Heart left ventricle (tissue), 16 donors: ENCODE measurements at regions not wholly inside any gene's neighbourhood (a gene's known extent, or its start where the extent isn't known, plus 50 kb on each side); places are given as distances from the start of the nearest gene placed in this dataset.

Experiments
- ATAC-seq, 4 donors: fragments of 200-7000 bp; cut with Tn5 transposase; one replicate each; pipeline ENCODE4 v1.9.1; 2020 to 2022; ENCODE audit warnings: moderate library complexity in 4 of 4, mild to moderate bottlenecking in 3 of 4, moderate number of reproducible peaks in 1 of 4
- DNase-seq, 5 donors: peaks; one replicate each; pipeline ENCODE4 v3.0.0-alpha.2; 2020
- H3K27ac ChIP-seq, 12 donors: fragments of 200-600 bp; sonication (generic) in 4 of 12; one replicate each; pipeline versions ENCODE4 v1.5.0 to v1.8.0; 2016 to 2022; ENCODE audit warnings: mild to moderate bottlenecking in 2 of 12
- H3K27me3 ChIP-seq, 9 donors: fragments of 200-600 bp; sonication (generic) in 2 of 9; one replicate each; pipeline versions ENCODE4 v1.5.1 to v1.8.0; 2016 to 2022; ENCODE audit warnings: mild to moderate bottlenecking in 3 of 9
- H3K36me3 ChIP-seq, 9 donors: fragments of 200-600 bp; sonication (generic) in 2 of 9; one replicate each; pipeline versions ENCODE4 v1.5.0 to v1.8.0; 2018 to 2022; ENCODE audit warnings: mild to moderate bottlenecking in 2 of 9
- H3K4me1 ChIP-seq, 12 donors: fragments of 200-600 bp; sonication (generic) in 4 of 12; one replicate each; pipeline versions ENCODE4 v1.5.0 to v1.8.0; 2016 to 2022; ENCODE audit warnings: mild to moderate bottlenecking in 3 of 12
- H3K4me3 ChIP-seq, 12 donors: fragments of 200-600 bp; sonication (generic) in 4 of 12; one replicate each; pipeline versions ENCODE4 v1.5.0 to v1.8.0; 2017 to 2022; ENCODE audit warnings: mild to moderate bottlenecking in 9 of 12, moderate library complexity in 4 of 12
- H3K9me3 ChIP-seq, 12 donors: fragments of 200-600 bp; sonication (generic) in 4 of 12; one replicate each; pipeline versions ENCODE4 v1.5.0 to v1.8.0; 2016 to 2022; ENCODE audit warnings: mild to moderate bottlenecking in 1 of 12
- CTCF ChIP-seq, 12 donors: fragments of 200-600 bp; sonication (generic) in 4 of 12; IDR thresholded peaks; one replicate each; pipeline versions ENCODE4 v1.5.0 to v1.8.0; 2018 to 2022; ENCODE audit warnings: antibody characterized with exemption in 12 of 12, mild to moderate bottlenecking in 5 of 12
- POLR2A ChIP-seq, 2 donors: fragments of 450-650 bp; IDR thresholded peaks; one replicate each; pipeline ENCODE4 v1.6.1; 2017; ENCODE audit warnings: antibody characterized with exemption in 2 of 2, mild to moderate bottlenecking in 2 of 2, moderate library complexity in 2 of 2
- WGBS, 4 donors: extraction: QIAGEN DNeasy Blood & Tissue Kit in 2 of 4; methylation state at CpG; one replicate each; pipeline versions ENCODE4 v1.1.5 to v1.1.7; 2013 to 2018; 5-methylcytosine and 5-hydroxymethylcytosine counted together
- intact Hi-C, 10 donors: fragments of 100-400 bp; cut with DNase I; formaldehyde crosslinking; loops; one replicate each; pipeline versions ENCODE4 v1.11.1 to v1.14.2; 2022
- donor health status: ischemic (EF 13 %, LVEDD 7.1; RV severe dilation, severe dysfunction).
- donor health status: healthy with polysubstance abuse.
- donor health status: DM: no; HTN: yes; CAD: no.
- donor health status: DM: no; HTN: no; CAD: no.
- donor health status: ischemic (EF 25% LVEDD 6.9; RV normal size, moderate dysfunction).
- donor health status: ischemic (EF 25% LVEDD 5.7; RV mildly dilated, moderate dysfunction).
- donor health status: healthy.
- donor health status: DM: yes; HTN: yes; CAD: no.
- donor health status: ischemic (EF 35%, LVEDD 5.7; RV mildly dilated, moderate dysfunction).
- donor health status: nonischemic (EF 11% LVEDD 7.7; RV severe dilation, severe dysfunction).
- donor health status: DM: yes; HTN: yes; CAD: no.
- donor health status: PGD.
- donor health status: ischemic (EF 29% LVEDD 5.4; RV normal size, mild dysfunction).
- donor health status: nonischemic (EF 23%, LVEDD 6.1; RV moderate dilation, normal function).

- peaks cover 10 to 91% (median 35%) of the 10 kb centered on the region in 9 donors for H3K27me3 ChIP-seq
- no peaks in the 10 kb centered on the region for H3K36me3 ChIP-seq
- no peak for ATAC-seq
- no peak for DNase-seq
- intact Hi-C loops: no loop called here
- TF ChIP-seq POLR2A (IDR thresholded peaks at IDR 0.05) (no peak), CTCF (IDR thresholded peaks at IDR 0.05) (no peak)
- H3K27ac ChIP-seq: no peak overlapping the region
- no peaks in the 10 kb centered on the region for H3K9me3 ChIP-seq
- no peaks in the 10 kb centered on the region for H3K4me1 ChIP-seq
- no peak overlapping the region for H3K4me3 ChIP-seq
- 55 to 70% (median 66%) methylated on average over 4 to 5 of the region's 5 CpGs for WGBS, 4 donors
Measured at GRCh38 chr15:89393056-89393455, 58.4 kb upstream of the POLG start.

GRCh38 chr15:89391685-89392257, 57.1 kb upstream of the POLG start:
- intact Hi-C loops: no loop called here
- Histone ChIP-seq H3K27me3 (peaks cover 0 to 81% (median 26%) of the 10 kb centered on the region in 9 donors), H3K4me3 (no peak overlapping the region), H3K36me3 (no peaks in the 10 kb centered on the region), H3K9me3 (no peaks in the 10 kb centered on the region), H3K27ac (no peak overlapping the region), H3K4me1 (no peaks in the 10 kb centered on the region)
- TF ChIP-seq CTCF (IDR thresholded peaks at IDR 0.05) (no peak), POLR2A (IDR thresholded peaks at IDR 0.05) (no peak)
- 19 to 47% (median 32%) methylated on average over 11 to 12 of the region's 12 CpGs for WGBS, 4 donors
- no peak for ATAC-seq
- no peak for DNase-seq

DNA sequence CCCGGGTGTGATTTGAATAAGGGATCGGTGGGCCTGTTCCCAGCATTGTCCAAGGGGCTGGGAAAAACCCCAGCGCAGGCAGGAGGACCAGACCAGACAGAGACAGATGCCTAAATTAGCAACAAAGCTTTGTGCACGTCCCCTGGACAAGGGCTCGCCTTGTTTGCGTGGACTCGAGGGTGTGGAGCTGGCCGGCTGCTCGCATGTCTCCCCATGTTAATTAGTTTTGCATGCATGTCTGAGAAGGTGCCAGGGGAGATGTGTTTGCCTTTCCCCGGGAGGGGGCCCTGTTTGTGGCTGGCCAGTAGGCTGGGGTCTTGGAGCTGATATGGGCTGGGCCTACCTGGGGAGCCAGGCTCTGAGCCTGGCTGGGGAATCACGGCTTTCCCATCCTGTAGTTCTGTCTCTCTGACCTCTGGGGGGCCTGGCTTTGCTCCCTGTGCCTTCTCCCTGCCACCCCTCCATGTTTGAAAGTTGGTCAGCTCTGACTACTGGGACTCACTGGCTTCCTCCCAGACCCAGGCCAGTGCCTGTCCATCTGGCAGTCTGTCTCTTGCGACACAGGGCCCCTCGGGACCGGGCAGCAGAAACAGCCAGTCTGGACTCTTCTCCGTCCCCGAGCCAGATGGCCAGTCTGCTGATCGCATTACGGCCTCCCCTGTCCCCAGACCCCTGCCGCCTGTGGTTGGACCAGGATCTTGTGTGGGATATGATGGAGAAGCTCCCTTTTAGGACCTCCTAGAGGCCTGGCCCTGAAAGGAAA, 55.4 kb upstream of the POLG start:
- peaks cover 0 to 63% (median 14%) of the 10 kb centered on the region in 9 donors for H3K27me3 ChIP-seq
- no peak overlapping the region for H3K27ac ChIP-seq
- H3K4me3 ChIP-seq: no peak overlapping the region
- no peak for DNase-seq
- intact Hi-C loops: no loop called here
- TF ChIP-seq CTCF (IDR thresholded peaks at IDR 0.05) (no peak), POLR2A (IDR thresholded peaks at IDR 0.05) (no peak)
- H3K4me1 ChIP-seq: no peaks in the 10 kb centered on the region
- H3K9me3 ChIP-seq: no peaks in the 10 kb centered on the region
- no peak for ATAC-seq
- H3K36me3 ChIP-seq: no peaks in the 10 kb centered on the region
- 52 to 68% (median 61%) methylated on average over 18 to 19 of the region's 19 CpGs for WGBS, 4 donors

GRCh38 chr15:89387140-89387903, 52.7 kb upstream of the POLG start:
- ATAC-seq: no peak
- TF ChIP-seq CTCF (IDR thresholded peaks at IDR 0.05): no peak
- no peak for TF ChIP-seq POLR2A (IDR thresholded peaks at IDR 0.05)
- DNase-seq: no peak
- no peaks in the 10 kb centered on the region for H3K36me3 ChIP-seq
- H3K4me3 ChIP-seq: no peak overlapping the region
- H3K4me1 ChIP-seq: no peaks in the 10 kb centered on the region
- no peaks in the 10 kb centered on the region for H3K9me3 ChIP-seq
- H3K27ac ChIP-seq: no peak overlapping the region
- 80 to 91% (median 89%) methylated on average over 10 to 12 of the region's 12 CpGs for WGBS, 4 donors
- intact Hi-C loops: no loop called here
- H3K27me3 ChIP-seq: peaks cover 0 to 51% (median 10%) of the 10 kb centered on the region in 9 donors
